HG02943 (cell line): ENCODE measurements at regions not wholly inside any gene's neighbourhood (a gene's known extent, or its start where the extent isn't known, plus 50 kb on each side); places are given as distances from the start of the nearest gene placed in this dataset.

ENCODE experiments used
- ATAC-seq: cut with Tn5 transposase; IDR thresholded peaks from one replicate; pipeline ENCODE4 v1.9.1; 2021; ENCODE audit warnings: mild to moderate bottlenecking, low read depth, moderate library complexity; ENCODE audit not compliant: unreplicated experiment

DNA sequence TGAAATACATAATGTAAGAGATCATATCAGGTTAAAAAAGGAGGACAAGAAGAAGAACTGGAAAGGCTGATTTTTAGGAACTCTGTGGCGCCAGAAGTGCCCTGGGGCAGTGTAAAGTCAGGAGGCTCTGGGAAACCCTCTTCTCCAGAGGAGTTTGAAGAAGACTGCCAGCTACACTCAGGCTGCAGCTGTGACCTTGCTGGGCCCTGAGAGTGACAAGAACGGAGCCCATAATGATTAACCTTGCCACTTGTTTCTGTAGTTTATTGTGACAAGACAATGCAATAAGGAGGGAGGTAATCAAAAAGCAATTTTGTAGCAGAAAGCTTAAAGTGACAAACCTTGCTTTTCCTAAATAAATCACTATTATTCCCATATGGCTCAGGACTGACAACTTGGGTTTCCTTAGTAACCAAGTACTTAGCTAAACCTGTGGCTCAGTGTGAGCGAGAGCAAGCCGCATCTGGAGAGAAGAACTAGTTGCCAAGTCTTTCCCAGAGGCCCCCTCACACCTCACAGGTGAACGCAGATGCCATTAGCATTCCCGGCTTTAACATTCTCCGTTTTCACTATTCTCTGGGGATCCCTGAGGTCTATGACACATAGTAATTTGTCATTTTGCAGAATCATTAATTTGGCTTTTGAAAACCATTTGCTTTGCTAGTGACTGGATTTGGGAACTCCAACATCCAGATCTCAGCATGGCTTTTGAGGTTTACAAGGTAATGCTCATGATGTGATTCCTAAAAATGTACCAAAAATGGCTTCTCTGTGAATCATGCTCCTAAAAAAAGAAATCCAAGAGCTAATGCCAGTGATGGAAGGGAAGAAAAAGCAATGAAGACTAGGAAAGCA, 115.9 kb downstream of the OMA1 start:
- no peak for ATAC-seq

DNA sequence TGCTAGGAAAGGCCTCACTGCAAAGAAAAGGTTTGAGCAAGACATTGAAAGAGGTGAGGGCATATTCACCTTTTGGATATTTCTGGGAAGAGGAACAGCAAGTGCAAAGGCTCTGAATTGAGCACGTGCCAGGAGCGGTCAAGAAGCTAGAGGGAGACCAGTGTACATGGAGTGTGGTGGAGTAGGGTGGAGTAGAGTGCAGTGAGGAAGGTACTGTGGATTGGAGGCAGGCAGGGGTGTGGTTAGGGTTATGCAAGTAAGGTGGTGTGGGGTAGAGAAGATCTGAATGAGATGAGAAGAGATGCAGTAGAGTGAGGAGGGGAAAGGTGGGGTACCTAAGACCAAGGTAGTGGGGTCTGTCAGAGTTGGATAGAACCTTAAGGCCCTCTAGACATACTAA, 119.6 kb downstream of the OMA1 start:
- no peak for ATAC-seq

DNA sequence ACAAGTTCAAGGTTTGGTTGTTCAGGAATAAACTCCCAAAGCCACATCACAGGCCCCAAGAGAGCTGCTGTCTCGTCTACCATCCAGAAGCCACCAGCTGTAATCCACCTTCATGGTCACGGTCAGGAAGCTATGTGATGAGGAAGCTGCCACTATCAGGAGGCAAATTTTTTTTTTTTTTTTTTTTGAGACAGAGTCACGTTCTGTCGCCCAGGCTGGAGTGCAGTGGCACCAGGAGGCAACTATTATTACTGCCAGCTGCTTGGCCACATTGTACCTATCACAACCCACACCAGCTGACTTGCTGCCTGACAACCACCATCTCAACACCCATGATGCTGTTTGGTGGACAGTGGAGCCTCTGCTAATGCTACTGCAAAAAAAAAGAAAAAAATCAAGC, 124.1 kb downstream of the OMA1 start:
- no peak for ATAC-seq

DNA sequence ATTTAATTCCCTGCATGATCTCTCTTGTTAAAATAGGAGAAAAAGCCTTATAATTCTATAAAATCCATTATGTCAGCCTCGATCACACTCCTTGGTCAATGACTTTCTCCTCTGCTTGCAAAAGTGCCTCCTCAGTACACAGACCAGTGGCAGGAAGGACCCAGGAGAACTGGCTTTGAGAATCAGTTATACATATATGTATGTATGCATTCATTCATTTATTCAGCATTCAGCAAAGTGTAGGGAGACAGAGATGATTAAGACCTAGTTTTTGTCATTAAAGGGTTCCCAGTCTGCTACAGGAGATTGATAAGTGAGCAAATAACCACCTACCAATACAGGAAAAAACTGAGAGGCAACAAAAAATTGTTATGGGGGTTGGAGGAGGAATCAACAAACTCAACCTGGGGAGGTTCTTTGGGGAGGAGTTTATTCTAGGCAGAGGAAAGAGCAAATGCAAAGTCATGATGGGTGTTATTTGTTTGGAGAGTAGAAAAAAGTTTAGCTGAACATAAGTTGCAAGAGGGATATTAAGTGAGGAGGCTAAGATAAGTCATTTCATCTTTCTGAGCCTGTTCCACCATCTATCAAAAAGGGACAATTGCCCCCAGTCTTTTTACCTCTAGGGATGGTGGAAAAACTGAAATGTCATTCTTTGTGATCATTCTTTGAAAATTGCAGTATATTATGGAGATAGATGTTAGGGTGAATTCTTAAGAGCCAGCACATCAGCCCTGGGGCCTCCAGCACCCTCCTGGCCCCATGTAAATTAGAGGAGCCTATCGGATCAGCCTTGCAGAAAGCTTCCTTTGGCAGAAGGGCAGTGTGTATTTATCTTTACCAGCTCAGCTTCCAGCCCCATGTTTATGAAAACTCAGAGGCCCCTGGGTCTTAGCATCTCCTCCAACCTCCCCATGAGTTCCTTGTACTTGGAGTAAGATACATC, 128.0 kb downstream of the OMA1 start:
- ATAC-seq = no peak

DNA sequence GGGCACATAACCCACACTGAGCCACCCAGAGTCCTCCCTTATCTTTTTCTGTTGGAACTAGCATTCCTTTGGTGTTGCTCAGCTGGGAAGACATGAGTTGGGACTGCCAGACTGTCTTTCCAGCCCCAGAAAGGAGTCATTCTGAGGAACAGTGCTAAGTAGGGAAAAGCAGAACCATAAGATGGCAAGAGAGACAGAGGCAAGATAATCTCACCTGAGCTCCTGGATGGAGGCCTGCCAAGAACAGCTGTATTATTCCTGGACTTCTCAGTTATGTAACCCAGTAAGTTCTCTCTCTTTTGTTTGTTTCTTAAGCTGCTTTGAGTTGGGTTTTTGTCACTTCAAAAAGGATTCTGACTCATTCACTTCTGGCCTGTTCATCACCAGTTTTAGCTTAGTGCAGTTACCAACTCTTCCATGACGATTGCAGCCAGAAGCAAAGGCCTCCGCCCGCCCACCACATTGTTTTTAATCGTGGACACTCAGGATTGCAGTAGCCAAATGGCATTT, 134.4 kb downstream of the OMA1 start:
- ATAC-seq = no peak

DNA sequence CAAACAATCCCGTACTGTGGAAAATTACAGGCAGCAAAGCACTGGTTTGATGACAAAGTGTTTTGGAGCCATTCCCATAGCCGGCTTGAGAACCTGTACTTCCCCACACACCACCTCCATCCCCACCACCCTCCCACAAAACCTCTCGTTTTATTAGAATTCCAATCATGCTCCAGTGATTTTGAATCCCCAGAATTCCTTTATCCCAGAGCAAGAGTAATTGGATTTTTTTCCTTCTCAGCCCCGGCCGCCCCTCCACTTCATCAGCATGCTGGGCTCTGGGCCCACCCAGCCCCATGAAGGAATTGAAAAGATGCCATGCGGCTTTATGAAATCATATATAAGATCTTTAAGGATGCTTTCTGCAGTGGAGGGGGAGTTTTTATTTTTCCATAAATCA, 136.6 kb downstream of the OMA1 start:
- ATAC-seq = no peak

DNA sequence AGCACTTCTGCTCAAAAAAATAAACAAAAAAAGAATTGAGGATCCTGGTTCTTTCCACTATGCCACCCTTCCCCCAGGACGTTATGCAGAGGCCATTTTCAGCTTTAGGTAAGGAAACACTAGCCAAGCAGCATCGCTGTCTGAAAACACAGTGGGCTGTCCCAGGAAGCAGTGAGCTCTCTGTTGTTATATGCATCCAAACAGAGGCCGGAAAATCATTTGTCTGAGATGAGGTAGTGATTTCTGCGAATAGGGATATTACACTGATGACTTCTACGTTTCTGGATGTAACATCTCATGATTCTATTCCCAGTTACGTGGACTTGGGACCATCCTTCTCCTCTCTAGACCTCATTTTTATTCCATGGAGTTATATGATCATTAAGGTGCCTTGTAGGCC, 137.2 kb downstream of the OMA1 start:
- ATAC-seq = no peak

DNA sequence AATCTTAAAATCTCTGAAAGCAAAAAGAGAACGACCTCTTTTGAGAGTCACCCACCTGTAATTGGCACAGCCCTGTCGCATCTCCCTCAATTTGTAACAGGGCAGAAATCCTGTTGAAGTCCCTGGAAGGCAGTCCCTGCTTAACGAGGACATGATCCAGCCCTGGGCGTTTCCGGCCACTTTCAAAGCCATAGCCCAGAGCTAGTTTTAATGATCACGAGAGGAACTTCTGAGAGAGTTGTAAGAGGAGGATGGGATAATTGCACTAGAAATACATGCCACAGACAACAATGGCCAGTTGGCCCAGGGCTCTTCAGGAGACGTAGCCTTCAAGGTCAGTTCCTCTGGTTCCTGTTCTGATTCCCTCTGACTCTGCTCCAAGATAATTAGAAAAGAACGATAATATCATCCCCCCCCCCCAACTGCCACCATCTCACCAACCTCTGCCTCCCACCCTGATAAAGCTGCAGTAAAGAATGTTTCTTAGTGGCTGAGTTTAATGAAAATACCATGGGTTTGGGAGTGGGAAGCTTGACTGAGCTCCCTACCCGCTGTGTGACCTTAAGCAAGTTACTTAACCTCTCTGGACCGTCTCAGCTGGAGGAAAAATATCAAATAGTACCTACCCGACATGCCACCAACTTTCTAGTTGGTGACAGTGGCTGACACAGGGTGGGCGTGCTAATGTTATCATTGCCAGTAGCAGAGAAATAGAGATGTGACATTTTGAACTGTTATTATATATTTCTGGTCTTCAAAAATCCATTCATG, 140.0 kb downstream of the OMA1 start:
- no peak for ATAC-seq

DNA sequence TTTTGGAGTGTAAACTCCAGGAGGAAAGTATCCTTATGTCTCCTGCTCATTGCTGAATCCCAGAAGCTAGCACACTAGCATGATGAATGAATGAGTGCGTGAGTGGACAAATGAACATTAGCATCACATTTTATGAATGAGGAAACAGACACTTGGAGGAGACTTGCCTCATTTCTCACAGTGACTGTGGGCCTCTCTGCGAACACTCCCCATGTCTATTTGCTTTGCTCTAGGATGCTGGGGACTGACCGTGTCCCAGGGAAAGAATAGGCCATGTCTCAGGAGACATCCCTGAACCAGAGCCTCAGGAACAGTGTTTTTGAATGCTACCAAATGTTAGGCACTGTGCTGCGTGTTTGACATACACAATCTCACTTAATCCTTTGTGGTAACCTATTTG, 140.9 kb downstream of the OMA1 start:
- ATAC-seq = no peak

DNA sequence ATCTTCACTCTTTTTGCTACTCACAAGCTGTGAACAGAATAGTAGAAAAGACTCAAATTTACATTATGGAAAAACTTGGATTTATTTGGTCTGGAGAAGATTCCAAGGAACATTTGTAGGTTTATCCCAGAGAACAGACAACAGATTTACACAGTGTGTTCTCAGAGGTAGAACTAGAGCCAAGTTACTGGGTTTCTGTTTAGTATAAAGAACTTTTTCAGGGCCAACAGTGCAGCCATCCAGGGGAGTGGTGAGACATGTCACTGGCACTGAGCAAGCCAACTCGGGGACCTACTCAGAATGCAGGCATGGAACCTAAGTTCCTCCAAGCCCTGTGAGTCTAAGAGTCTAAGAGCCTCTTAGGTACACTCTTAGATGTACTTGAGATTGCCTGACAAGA, 142.6 kb downstream of the OMA1 start:
- ATAC-seq = no peak

DNA sequence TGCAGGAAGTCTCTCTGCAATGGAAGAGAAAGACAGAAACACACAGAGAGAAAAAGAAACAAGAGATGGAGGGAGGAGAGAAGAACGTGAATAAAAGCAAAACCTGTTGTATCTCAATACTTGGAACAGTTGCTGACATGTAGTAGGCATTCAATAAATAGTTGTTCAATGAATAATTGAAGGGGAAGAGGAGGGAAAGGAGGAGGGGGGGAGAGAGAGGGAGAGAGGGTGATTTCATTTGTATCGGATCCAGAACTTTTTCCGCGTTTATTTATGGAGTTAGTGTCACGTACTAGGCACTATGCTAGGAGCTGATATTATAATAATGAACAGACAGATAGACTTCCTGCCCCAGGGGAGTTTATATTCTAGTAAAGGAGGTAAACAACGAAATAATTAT, 144.1 kb downstream of the OMA1 start:
- ATAC-seq = no peak

DNA sequence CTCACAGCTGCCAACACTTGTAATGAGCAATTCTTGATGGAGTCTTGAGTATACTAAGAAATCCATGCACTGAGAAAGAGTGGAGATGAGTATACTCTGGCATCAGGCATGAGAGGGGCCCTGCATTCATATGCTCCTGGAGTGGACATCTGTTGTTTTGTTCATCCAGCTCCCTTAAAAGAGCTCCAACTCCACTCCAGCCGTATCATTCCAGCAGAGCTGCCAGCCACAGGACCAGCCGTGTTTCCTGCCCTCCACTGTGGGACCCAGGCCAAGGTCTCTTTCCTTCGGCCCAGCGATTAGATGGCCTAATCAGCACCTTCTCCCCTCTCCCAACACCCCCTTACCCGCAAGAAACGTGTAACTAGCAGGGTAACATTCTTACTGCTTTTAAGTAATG, 144.5 kb downstream of the OMA1 start:
- no peak for ATAC-seq

DNA sequence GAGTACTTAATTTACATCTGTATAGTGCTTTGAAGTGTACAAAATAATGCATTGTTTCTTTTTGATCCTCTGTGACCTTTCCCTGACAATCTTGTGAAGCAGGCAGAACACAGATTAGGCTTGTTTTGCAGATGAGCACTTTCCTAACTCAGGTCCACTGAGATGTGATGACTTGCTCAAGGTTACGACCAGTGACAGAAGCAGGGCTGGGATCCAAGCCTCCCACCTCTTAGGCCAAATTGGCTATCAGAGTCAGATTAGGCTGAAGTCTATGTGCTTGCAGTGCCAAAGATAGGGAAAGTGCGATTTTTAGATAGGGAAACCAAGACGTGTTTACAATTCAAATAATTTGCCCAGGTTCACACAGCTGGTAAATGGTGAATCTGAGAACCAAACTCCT, 147.3 kb downstream of the OMA1 start:
- ATAC-seq = no peak

DNA sequence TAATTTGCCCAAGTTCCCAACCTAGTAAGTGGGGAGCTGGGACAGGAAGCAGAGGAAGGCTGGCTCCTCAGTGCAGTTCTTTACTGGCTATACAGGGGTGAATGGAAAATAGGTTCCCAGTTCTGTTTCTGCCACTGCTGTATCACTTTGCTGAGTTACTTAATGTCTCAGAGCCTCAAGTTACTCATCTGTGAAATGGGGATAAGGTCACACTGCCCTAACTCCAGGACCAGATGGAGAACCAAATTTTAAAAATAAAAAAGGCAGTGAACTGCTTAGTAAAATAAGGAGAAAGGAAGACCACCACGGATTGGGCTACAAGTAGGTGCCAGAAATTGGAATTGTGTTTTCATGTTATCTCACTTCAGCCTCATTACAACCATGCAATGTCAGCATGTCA, 147.8 kb downstream of the OMA1 start:
- no peak for ATAC-seq

DNA sequence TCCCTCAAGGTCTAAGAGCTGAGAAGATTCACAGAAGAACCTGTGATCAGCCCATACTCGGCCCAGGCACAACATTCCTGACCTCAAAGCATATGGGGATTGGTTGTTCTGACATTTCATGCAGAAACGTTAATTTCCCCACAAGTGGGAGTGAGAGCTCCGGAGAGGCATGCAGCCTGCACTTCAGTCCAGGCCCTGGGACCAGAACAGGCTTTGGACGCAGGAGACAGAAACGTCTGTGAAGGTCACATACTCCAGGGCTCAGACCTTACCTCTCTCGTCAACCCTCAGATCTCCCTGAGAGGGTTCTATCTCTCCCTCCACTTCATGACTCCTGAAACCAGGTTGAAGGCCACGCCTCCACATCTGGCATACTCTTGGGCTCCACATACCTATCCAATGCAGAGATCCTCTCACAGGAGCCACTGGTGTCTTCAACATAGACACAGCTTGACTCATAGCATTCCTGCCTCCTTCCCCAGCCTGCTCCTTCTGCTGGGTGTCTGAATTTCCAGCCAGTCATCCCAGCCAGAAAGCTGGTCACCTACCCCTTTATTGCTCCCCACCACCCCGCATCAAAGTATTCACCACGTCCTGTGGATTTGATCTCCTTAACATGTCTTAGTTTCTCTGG, 149.2 kb downstream of the OMA1 start:
- ATAC-seq = no peak

DNA sequence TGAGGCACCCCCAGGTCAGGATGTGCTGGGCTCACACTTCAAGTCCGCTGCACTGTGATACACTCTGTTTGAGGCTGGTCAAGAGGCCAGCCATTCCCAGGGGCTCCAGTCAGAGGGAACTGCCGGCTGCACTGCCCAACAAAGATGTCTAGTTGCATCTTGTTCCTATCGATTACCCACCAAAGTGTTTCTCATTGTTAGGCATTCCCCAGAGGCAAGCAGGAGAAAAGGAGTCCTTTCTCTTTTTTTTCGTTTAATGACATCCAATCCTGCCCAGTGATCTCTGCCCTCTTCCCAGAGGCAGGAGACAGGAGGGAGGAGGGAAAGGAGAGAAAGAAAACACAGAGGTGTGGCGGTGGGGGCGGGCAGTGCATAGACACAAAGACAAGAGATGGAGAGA, 150.4 kb downstream of the OMA1 start:
- ATAC-seq = no peak

DNA sequence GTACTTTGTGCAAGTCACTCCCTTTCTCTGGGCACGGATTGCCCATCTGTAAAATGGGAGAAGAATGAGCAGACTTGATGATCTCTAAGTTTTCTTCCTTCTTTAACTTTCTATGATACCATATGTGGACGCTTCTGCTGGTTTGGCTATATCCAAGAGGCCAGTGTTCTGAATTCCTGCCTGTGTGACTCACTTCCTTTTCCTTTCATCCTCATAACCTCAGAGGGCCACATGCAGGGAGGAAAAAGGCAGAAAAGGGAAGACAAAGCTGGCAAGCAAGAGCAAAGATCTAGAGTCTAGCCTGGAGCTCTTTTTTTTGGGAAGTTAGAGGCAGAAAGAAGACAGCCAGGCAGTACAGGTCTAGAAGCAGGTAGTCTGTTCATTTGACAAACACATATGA, 151.2 kb downstream of the OMA1 start:
- ATAC-seq = no peak

DNA sequence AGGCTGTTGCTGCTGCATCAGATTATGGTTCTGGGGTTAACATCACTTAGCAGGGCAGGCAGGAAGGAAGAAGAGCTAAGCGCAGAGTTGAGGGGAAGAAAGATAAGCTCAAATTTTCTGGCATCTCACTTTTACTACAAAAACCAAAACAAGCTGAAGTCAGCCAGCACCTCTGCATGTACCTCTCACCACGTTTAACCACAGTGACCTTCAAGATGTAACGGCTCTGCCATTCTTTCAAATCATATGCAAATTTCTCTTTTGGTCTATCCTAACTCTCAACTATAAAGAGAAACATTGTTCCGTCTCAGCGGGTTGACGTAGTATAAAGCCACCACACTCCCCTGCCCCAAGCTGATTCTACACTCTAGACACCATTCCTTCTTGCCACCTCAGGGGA, 154.4 kb downstream of the OMA1 start:
- no peak for ATAC-seq

DNA sequence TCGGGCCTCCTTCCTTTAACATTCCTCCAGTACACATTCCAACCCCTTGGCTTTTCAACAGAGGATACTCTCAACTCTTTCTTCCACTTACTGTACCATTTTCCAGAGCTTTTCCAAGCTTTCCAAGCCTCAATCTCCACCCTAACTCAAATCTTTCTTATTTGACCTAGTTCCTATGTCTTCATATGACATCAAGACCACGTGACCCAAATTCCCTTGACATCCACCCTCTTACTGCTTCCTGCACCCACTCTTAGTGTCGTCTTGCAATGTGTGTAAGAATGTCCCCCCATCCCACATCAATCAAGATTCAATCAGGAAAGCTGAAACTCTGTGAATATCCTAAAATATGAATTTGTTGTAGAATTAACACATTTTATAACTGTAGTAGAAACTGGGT, 155.0 kb downstream of the OMA1 start:
- no peak for ATAC-seq

DNA sequence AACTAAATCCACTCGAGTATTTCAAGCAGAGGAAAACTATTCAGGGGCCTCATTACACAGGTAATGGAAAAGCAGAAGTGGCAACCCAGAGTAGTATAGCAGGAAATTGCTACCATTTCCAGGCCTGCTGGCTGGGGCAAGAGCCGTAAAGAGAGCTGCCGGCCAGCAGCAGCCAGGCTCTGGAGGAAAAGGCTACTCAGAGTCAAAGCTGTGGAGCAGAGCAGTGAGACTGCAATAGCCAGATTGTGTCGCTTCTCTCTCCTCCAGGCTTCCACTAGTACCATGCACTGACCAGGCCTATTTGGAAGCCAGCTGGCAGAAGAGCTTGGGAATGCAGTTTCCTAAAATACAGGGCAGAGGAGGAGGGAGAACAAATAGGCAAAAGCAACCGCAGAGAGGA, 155.5 kb downstream of the OMA1 start:
- no peak for ATAC-seq
